A549 (cell line): ENCODE measurements at regions not wholly inside any gene's neighbourhood (a gene's known extent, or its start where the extent isn't known, plus 50 kb on each side); places are given as distances from the start of the nearest gene placed in this dataset.

ENCODE experiments used
- POLR2A ChIP-seq: IDR thresholded peaks from 2 replicates; pipeline ENCODE4 v1.6.1; 2012; ENCODE audit warnings: mild to moderate bottlenecking, low read length
- POLR2AphosphoS2 ChIP-seq: conservative IDR thresholded peaks from 2 replicates; pipeline ENCODE4 v1.6.1; 2012; ENCODE audit warnings: low read length, improper control_type of control experiment, inconsistent platforms

- no peak for TF ChIP-seq POLR2A
- TF ChIP-seq POLR2AphosphoS2: no peak
Measured at GRCh38 chr12:87001102-87001501, 744.9 kb upstream of the MGAT4C start.
